ENCODE measurements at regions not wholly inside any gene's neighbourhood (a gene's known extent, or its start where the extent isn't known, plus 50 kb on each side); places are given as distances from the start of the nearest gene placed in this dataset.

DNA sequence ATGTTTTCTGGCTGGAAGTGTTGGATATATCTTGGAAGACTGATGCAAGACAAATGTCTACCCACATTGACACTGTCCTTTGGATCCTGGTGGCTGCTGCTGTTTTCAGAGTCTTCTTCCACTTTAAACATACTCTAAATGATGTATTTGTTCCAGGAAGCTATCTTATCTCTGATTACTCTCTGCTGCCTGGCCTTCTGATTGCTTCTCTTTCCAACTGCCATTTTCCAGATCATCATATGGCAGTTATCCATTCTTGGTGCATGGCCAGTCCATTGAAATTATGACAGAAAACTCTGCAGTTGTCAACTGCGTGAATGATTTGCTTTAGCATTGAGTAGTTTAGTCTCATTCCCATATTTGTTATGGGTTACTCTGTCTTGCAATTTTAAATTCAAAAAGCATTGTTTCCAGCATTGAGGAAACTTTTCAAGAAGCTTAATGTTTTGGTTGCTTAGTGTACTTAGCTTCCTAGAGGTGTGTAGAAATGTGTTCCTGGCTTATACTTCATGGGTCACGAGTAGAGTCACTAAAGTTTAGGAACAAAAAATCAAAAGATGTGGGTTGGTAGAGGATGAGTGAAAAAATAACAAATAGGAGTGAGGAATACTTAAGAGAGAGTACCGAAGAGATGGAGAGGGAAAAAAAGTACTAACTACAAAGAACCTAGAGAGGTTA is 268.3 kb upstream of the MTPN start:
- no peak overlapping the region for H2AFZ ChIP-seq
- no peaks in the 10 kb centered on the region for H3K4me1 ChIP-seq (ENCODE audit: insufficient read depth)
- H3K9me3 ChIP-seq (ENCODE audit: low read depth) = no peaks in the 10 kb centered on the region
- no peak overlapping the region for H3K9ac ChIP-seq
- no peak overlapping the region for H3K4me2 ChIP-seq (ENCODE audit: unreplicated experiment)
- DNase-seq = no peak
- H3K36me3 ChIP-seq (ENCODE audit: low read depth) = no peaks in the 10 kb centered on the region
- no peaks in the 10 kb centered on the region for H3K27me3 ChIP-seq (replicated peaks; ENCODE audit: insufficient read depth)
- in situ Hi-C loops (cut with MboI) = no loop called here
- no peaks in the 10 kb centered on the region for H3K9me2 ChIP-seq (ENCODE audit: insufficient read depth)
- WGBS, 2 experiments (ENCODE audit: low coverage in 1 of 2, low lambda C conversion rate in 2 of 2, missing lambda C conversion rate in 2 of 2) = 17 to 21% methylated on average over 3 of the region's 3 CpGs
- H3F3A ChIP-seq (ENCODE audit: insufficient read depth) = no peaks in the 10 kb centered on the region
- TF ChIP-seq EZH2phosphoT487 (IDR thresholded peaks at IDR 0.05; ENCODE audit: insufficient read depth, low read depth) (no peak), EZH2 (IDR thresholded peaks at IDR 0.05; ENCODE audit: insufficient read depth, poor library complexity, severe bottlenecking) (no peak)
- no peak overlapping the region for H3K4me3 ChIP-seq
- no peak overlapping the region for H3K27ac ChIP-seq
- H3K79me2 ChIP-seq (ENCODE audit: insufficient read depth) = no peaks in the 10 kb centered on the region
- no peaks in the 10 kb centered on the region for H4K20me1 ChIP-seq (ENCODE audit: insufficient read depth)

DNA sequence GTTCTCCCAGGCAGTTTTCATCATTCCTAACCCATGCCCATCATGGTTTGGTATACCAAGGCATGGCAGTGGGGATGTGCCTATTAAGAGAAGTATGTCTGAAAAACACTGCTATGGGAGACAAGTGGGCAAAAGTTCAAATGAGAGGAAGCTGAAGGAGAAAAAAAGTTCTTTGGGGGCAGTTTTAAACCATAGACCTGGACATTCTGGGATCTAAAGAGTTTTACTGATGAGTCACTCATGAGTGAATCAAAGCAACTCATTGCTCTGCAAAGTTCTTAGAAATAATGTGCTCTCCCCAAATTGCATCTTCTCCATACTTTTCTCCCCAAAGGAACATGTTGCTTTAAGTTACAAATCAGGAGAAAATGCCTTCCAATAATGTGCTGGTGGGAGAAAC is 256.9 kb upstream of the MTPN start:
- Histone ChIP-seq H2AFZ (no peak overlapping the region), H3F3A (ENCODE audit: insufficient read depth) (no peaks in the 10 kb centered on the region), H3K36me3 (ENCODE audit: low read depth) (no peaks in the 10 kb centered on the region), H3K4me1 (ENCODE audit: insufficient read depth) (no peaks in the 10 kb centered on the region), H3K79me2 (ENCODE audit: insufficient read depth) (no peaks in the 10 kb centered on the region), H3K9me3 (ENCODE audit: low read depth) (no peaks in the 10 kb centered on the region), H3K9me2 (ENCODE audit: insufficient read depth) (no peaks in the 10 kb centered on the region), H3K27ac (no peak overlapping the region), H3K4me2 (ENCODE audit: unreplicated experiment) (no peak overlapping the region), H3K4me3 (no peak overlapping the region), H3K27me3 (replicated peaks; ENCODE audit: insufficient read depth) (no peaks in the 10 kb centered on the region), H3K9ac (no peak overlapping the region), H4K20me1 (ENCODE audit: insufficient read depth) (no peaks in the 10 kb centered on the region)
- in situ Hi-C loops (cut with MboI) = no loop called here
- DNase-seq = no peak
- TF ChIP-seq EZH2 (IDR thresholded peaks at IDR 0.05; ENCODE audit: insufficient read depth, poor library complexity, severe bottlenecking) = no peak
- TF ChIP-seq EZH2phosphoT487 (IDR thresholded peaks at IDR 0.05; ENCODE audit: insufficient read depth, low read depth) = no peak

DNA sequence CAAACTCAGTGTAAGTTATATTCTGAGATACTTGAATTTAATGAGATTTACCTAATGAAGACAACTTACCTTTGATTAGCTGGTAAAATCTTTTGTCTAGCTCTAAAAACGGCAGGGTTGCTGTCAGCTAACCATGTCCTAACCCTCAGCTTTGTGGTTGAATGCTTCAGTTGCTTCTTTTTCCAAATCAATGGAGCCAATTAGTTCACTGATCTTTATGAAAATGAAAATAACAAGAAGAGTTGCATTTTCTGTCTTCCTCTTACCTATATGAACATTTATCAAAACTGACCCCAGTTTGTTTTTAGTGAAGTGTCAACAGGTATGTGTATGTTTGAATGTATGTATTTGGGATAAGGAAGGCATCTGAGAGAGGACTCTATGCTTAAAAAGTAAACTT is 253.1 kb upstream of the MTPN start:
- H3K9me2 ChIP-seq (ENCODE audit: insufficient read depth) = no peaks in the 10 kb centered on the region
- H3K9ac ChIP-seq = no peak overlapping the region
- no peaks in the 10 kb centered on the region for H3K36me3 ChIP-seq (ENCODE audit: low read depth)
- no peaks in the 10 kb centered on the region for H3K27me3 ChIP-seq (replicated peaks; ENCODE audit: insufficient read depth)
- 5 to 9% methylated on average over 1 of the region's 1 CpG for WGBS, 2 experiments (ENCODE audit: low coverage in 1 of 2, low lambda C conversion rate in 2 of 2, missing lambda C conversion rate in 2 of 2)
- H3F3A ChIP-seq (ENCODE audit: insufficient read depth) = no peaks in the 10 kb centered on the region
- no peak overlapping the region for H3K27ac ChIP-seq
- no peak overlapping the region for H2AFZ ChIP-seq
- H4K20me1 ChIP-seq (ENCODE audit: insufficient read depth) = no peaks in the 10 kb centered on the region
- H3K4me2 ChIP-seq (ENCODE audit: unreplicated experiment) = no peak overlapping the region
- no peaks in the 10 kb centered on the region for H3K9me3 ChIP-seq (ENCODE audit: low read depth)
- no peak overlapping the region for H3K4me3 ChIP-seq
- TF ChIP-seq EZH2phosphoT487 (IDR thresholded peaks at IDR 0.05; ENCODE audit: insufficient read depth, low read depth) (no peak), EZH2 (IDR thresholded peaks at IDR 0.05; ENCODE audit: insufficient read depth, poor library complexity, severe bottlenecking) (no peak)
- H3K79me2 ChIP-seq (ENCODE audit: insufficient read depth) = no peaks in the 10 kb centered on the region
- DNase-seq = no peak
- in situ Hi-C loops (cut with MboI) = no loop called here
- H3K4me1 ChIP-seq (ENCODE audit: insufficient read depth) = no peaks in the 10 kb centered on the region

DNA sequence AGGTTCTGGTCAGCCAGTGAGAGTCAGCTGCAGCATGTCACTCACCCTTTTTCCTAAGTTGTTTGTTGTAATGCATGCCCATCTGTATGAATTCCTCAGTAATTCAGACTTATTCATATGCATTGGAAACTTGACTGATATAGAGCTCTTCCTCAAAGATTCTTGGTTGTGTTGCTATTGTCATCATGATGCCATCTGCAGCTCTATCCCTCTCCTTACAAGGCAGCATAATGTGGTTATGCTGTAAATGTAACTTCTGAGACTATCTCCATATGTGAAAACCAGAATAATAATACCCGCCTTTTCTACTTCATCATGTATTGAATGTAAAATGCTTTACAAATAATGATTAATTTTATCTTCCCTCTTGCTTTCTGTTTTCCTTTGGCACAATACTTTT is 252.6 kb upstream of the MTPN start:
- in situ Hi-C loops (cut with MboI) = no loop called here
- H3K4me3 ChIP-seq = no peak overlapping the region

DNA sequence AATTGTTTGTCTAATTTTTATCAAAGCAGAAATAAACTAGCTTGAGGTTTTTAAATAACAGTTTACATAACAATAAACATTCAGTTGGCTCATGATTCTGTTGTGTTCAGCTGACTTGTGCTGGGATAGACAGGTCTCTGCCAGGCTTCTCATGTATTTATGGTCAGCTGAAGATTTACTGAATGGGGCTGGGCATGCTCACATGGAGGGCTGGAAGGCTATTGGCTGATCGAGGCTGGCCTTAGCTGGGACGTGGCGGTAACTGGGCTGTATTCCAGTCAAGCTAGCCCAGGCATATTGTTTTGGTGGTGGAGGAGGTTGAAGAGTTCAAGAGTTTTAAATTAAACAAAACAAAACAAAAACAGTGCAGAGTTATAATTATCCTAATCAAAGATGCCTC is 251.0 kb upstream of the MTPN start:
- WGBS, 2 experiments (ENCODE audit: low coverage in 1 of 2, low lambda C conversion rate in 2 of 2, missing lambda C conversion rate in 2 of 2) = 24 to 25% methylated on average over 3 of the region's 3 CpGs
- Histone ChIP-seq H3K4me2 (ENCODE audit: unreplicated experiment) (no peak overlapping the region), H3K9me2 (ENCODE audit: insufficient read depth) (no peaks in the 10 kb centered on the region), H3K4me1 (ENCODE audit: insufficient read depth) (no peaks in the 10 kb centered on the region), H3K79me2 (ENCODE audit: insufficient read depth) (no peaks in the 10 kb centered on the region), H4K20me1 (ENCODE audit: insufficient read depth) (no peaks in the 10 kb centered on the region), H3F3A (ENCODE audit: insufficient read depth) (no peaks in the 10 kb centered on the region), H3K4me3 (no peak overlapping the region), H2AFZ (no peak overlapping the region), H3K36me3 (ENCODE audit: low read depth) (no peaks in the 10 kb centered on the region), H3K27ac (no peak overlapping the region), H3K27me3 (replicated peaks; ENCODE audit: insufficient read depth) (no peaks in the 10 kb centered on the region), H3K9me3 (ENCODE audit: low read depth) (no peaks in the 10 kb centered on the region), H3K9ac (no peak overlapping the region)
- DNase-seq = no peak
- TF ChIP-seq EZH2 (IDR thresholded peaks at IDR 0.05; ENCODE audit: insufficient read depth, poor library complexity, severe bottlenecking) = no peak
- TF ChIP-seq EZH2phosphoT487 (IDR thresholded peaks at IDR 0.05; ENCODE audit: insufficient read depth, low read depth) = no peak
- in situ Hi-C loops (cut with MboI) = no loop called here

More for the DNA sequence above, 252.6 kb upstream of the MTPN start:
- no peaks in the 10 kb centered on the region for H3K9me3 ChIP-seq (ENCODE audit: low read depth)
- no peaks in the 10 kb centered on the region for H3K9me2 ChIP-seq (ENCODE audit: insufficient read depth)
- no peak overlapping the region for H3K27ac ChIP-seq
- H2AFZ ChIP-seq = no peak overlapping the region
- no peaks in the 10 kb centered on the region for H3F3A ChIP-seq (ENCODE audit: insufficient read depth)
- H3K4me1 ChIP-seq (ENCODE audit: insufficient read depth) = no peaks in the 10 kb centered on the region
- H3K27me3 ChIP-seq (replicated peaks; ENCODE audit: insufficient read depth) = no peaks in the 10 kb centered on the region
- no peak overlapping the region for H3K9ac ChIP-seq
- no peak for DNase-seq
- TF ChIP-seq EZH2 (IDR thresholded peaks at IDR 0.05; ENCODE audit: insufficient read depth, poor library complexity, severe bottlenecking) (no peak), EZH2phosphoT487 (IDR thresholded peaks at IDR 0.05; ENCODE audit: insufficient read depth, low read depth) (no peak)
- H3K36me3 ChIP-seq (ENCODE audit: low read depth) = no peaks in the 10 kb centered on the region
- no peak overlapping the region for H3K4me2 ChIP-seq (ENCODE audit: unreplicated experiment)
- H3K79me2 ChIP-seq (ENCODE audit: insufficient read depth) = no peaks in the 10 kb centered on the region
- no peaks in the 10 kb centered on the region for H4K20me1 ChIP-seq (ENCODE audit: insufficient read depth)
- WGBS, 2 experiments (ENCODE audit: low coverage in 1 of 2, low lambda C conversion rate in 2 of 2, missing lambda C conversion rate in 2 of 2) = 23 to 33% methylated on average over 1 of the region's 1 CpG

Data from GM23248 (cell line).